DOHH2 (cell line): ENCODE measurements at regions not wholly inside any gene's neighbourhood (a gene's known extent, or its start where the extent isn't known, plus 50 kb on each side); places are given as distances from the start of the nearest gene placed in this dataset.

Experiments
- H3F3A ChIP-seq: fragments of 200-600 bp; sonication (generic), shearing (Covaris generic); 2 replicates; pipeline ENCODE4 v1.6.0; 2016; ENCODE audit warnings: antibody characterized with exemption, mild to moderate bottlenecking; ENCODE audit not compliant: control insufficient read depth, insufficient read depth
- H3K27ac ChIP-seq: fragments of 200-600 bp; sonication (generic); 2 replicates; pipeline ENCODE4 v1.5.1; 2014; ENCODE audit warnings: low read depth, mild to moderate bottlenecking, low read length, moderate library complexity
- H3K27me3 ChIP-seq: fragments of 200-600 bp; sonication (generic); 2 replicates; pipeline ENCODE4 v1.6.1; 2014; ENCODE audit warnings: mild to moderate bottlenecking, low read length, mixed read lengths; ENCODE audit not compliant: control insufficient read depth
- H3K36me3 ChIP-seq: fragments of 200-600 bp; sonication (generic); 2 replicates; pipeline ENCODE4 v1.6.1; 2014; ENCODE audit warnings: mild to moderate bottlenecking, low read length, moderate library complexity, mixed read lengths; ENCODE audit not compliant: control insufficient read depth
- H3K4me1 ChIP-seq: fragments of 200-600 bp; sonication (generic); 2 replicates; pipeline ENCODE4 v1.6.1; 2014; ENCODE audit warnings: mild to moderate bottlenecking, low read length, mixed read lengths; ENCODE audit not compliant: control insufficient read depth
- H3K4me2 ChIP-seq: fragments of 200-600 bp; sonication (generic); 2 replicates; pipeline ENCODE4 v1.6.0; 2014; ENCODE audit warnings: mild to moderate bottlenecking, low read length, moderate library complexity
- H3K4me3 ChIP-seq: fragments of 200-600 bp; sonication (generic); 2 replicates; pipeline ENCODE4 v1.5.1; 2014; ENCODE audit warnings: mild to moderate bottlenecking, low read length, mixed read lengths
- H3K79me2 ChIP-seq: fragments of 200-600 bp; sonication (generic); 2 replicates; pipeline ENCODE4 v1.6.1; 2014; ENCODE audit warnings: mild to moderate bottlenecking, low read length, mixed read lengths; ENCODE audit not compliant: control insufficient read depth
- H3K9me2 ChIP-seq: fragments of 200-600 bp; sonication (generic); replicated peaks from 2 replicates; pipeline ENCODE4 v1.6.1; 2014; ENCODE audit warnings: mild to moderate bottlenecking, low read length, mixed read lengths; ENCODE audit not compliant: control insufficient read depth
- H3K9me3 ChIP-seq: fragments of 200-600 bp; sonication (generic); 2 replicates; pipeline ENCODE4 v1.6.1; 2014; ENCODE audit warnings: antibody characterized with exemption, low read length, mixed read lengths; ENCODE audit not compliant: control insufficient read depth, insufficient read depth
- H4K20me1 ChIP-seq: fragments of 200-600 bp; sonication (generic); 2 replicates; pipeline ENCODE4 v1.6.0; 2014; ENCODE audit warnings: low read depth, mild to moderate bottlenecking, antibody characterized with exemption, low read length, moderate library complexity; ENCODE audit not compliant: control insufficient read depth, insufficient read depth
- EZH2phosphoT487 ChIP-seq: fragments of 200-600 bp; sonication (generic); IDR thresholded peaks from 2 replicates; pipeline ENCODE4 v1.6.1; 2017; ENCODE audit warnings: borderline replicate concordance, mild to moderate bottlenecking, antibody characterized with exemption, low read length, moderate library complexity, mixed read lengths
- TF ChIP-seq, protein P1 (sequence below): fragments of 200-600 bp; sonication (generic); IDR thresholded peaks from one replicate; pipeline ENCODE4 v1.5.1; 2014; ENCODE audit warnings: antibody characterized with exemption, mild to moderate bottlenecking, low read depth, low read length; ENCODE audit not compliant: poor library complexity, severe bottlenecking

DNA sequence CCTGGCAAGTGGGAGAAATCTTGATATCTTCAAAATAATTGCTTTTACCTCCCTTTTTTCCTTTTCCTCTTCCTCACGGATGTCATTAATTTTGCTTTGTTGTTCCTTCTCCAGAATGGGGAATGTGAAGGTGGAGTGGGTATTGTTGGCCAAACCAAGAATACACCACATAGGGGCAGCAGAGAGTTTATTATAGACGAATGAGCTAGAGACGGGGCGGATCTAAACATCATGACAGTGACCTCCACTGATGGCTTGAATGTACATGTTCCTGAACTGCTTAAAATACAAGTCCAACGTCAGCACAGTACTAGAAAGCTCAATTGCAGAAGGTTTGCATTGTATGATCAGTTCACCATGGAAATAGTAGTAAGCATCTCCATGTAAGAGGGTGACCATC, 122.3 kb upstream of the SNX19 start:
- Histone ChIP-seq H4K20me1 (no peaks in the 10 kb centered on the region), H3K9me3 (no peaks in the 10 kb centered on the region), H3K79me2 (no peaks in the 10 kb centered on the region), H3K9me2 (no peaks in the 10 kb centered on the region), H3K27ac (no peak overlapping the region), H3K4me3 (no peak overlapping the region), H3K4me2 (no peak overlapping the region), H3K27me3 (no peaks in the 10 kb centered on the region), H3K36me3 (no peaks in the 10 kb centered on the region), H3F3A (no peaks in the 10 kb centered on the region), H3K4me1 (no peaks in the 10 kb centered on the region)
- TF ChIP-seq, protein P1, sequence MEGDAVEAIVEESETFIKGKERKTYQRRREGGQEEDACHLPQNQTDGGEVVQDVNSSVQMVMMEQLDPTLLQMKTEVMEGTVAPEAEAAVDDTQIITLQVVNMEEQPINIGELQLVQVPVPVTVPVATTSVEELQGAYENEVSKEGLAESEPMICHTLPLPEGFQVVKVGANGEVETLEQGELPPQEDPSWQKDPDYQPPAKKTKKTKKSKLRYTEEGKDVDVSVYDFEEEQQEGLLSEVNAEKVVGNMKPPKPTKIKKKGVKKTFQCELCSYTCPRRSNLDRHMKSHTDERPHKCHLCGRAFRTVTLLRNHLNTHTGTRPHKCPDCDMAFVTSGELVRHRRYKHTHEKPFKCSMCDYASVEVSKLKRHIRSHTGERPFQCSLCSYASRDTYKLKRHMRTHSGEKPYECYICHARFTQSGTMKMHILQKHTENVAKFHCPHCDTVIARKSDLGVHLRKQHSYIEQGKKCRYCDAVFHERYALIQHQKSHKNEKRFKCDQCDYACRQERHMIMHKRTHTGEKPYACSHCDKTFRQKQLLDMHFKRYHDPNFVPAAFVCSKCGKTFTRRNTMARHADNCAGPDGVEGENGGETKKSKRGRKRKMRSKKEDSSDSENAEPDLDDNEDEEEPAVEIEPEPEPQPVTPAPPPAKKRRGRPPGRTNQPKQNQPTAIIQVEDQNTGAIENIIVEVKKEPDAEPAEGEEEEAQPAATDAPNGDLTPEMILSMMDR, result peak; percentile 39
- no peak for TF ChIP-seq EZH2phosphoT487

DNA sequence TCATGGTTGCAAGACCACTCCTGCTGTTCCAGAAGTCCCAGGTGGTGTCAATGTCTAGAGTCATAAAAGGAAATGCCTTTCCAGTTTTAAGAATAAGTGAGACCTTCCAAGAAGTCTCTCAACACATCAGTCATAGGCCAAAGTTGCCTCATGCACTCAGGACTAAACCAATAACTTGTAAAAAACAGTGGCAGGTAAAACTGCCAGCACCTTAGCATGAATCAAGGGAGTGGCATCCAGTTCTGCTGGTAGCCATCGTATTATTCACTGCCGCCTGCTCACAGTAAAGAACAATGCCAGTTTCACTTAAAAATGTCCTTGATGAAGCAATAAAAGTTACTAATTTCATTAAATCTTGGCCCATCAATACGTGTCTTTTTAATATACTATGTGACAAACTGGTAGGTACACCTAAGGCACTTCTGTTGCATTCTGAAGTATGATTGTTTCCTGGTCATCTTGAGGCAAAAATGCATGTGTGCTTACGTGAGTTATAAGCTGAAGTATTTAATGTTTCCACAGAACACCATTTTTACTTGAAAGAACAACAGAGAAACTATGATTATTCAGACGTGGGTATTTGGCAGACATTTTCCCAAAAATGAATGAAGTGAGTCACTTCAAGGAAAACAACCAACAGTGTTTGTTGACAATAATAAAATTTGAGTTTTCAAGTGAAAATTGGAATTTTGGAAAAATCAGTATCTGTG, 125.2 kb upstream of the SNX19 start:
- H3F3A ChIP-seq, result no peaks in the 10 kb centered on the region
- H3K4me3 ChIP-seq, result no peak overlapping the region
- H3K4me2 ChIP-seq, result no peak overlapping the region

DNA sequence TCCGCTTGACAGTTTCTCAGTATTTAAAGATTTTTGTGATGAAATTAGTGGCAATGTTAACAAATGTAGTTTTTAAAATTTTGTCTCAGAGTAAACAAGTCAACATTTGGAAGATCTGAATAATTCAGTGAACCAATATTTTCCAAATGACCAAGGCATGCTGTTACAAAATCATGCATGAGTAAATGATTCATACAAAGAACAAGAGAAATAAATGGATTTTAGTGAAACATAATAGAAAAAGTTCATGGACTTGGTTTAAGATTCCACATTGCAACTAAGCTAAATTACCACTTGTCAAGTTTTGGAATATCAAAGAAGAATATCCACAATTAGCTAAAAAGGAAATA, 125.7 kb upstream of the SNX19 start:
- Histone ChIP-seq H3K4me1 (no peaks in the 10 kb centered on the region), H3K79me2 (no peaks in the 10 kb centered on the region), H3K4me2 (no peak overlapping the region), H3K27ac (no peak overlapping the region), H3K27me3 (no peaks in the 10 kb centered on the region), H3K4me3 (no peak overlapping the region), H3K9me3 (no peaks in the 10 kb centered on the region), H3K36me3 (no peaks in the 10 kb centered on the region), H3F3A (no peaks in the 10 kb centered on the region), H4K20me1 (no peaks in the 10 kb centered on the region), H3K9me2 (no peaks in the 10 kb centered on the region)
- TF ChIP-seq, protein P1, result no peak
- TF ChIP-seq EZH2phosphoT487, result no peak

More for the DNA sequence above, 125.2 kb upstream of the SNX19 start:
- H3K27ac ChIP-seq, result no peak overlapping the region
- no peaks in the 10 kb centered on the region for H3K4me1 ChIP-seq
- H3K9me2 ChIP-seq, result no peaks in the 10 kb centered on the region
- no peaks in the 10 kb centered on the region for H4K20me1 ChIP-seq
- no peaks in the 10 kb centered on the region for H3K9me3 ChIP-seq
- no peaks in the 10 kb centered on the region for H3K36me3 ChIP-seq
- TF ChIP-seq EZH2phosphoT487, result no peak
- TF ChIP-seq, protein P1, result no peak
- no peaks in the 10 kb centered on the region for H3K27me3 ChIP-seq
- no peaks in the 10 kb centered on the region for H3K79me2 ChIP-seq
